Fibroblast of skin of right biceps (primary cell): ENCODE measurements at regions not wholly inside any gene's neighbourhood (a gene's known extent, or its start where the extent isn't known, plus 50 kb on each side); places are given as distances from the start of the nearest gene placed in this dataset.

Source experiments
- DNase-seq: peaks from one replicate; pipeline ENCODE4 v3.0.0-alpha.2; 2013

DNA sequence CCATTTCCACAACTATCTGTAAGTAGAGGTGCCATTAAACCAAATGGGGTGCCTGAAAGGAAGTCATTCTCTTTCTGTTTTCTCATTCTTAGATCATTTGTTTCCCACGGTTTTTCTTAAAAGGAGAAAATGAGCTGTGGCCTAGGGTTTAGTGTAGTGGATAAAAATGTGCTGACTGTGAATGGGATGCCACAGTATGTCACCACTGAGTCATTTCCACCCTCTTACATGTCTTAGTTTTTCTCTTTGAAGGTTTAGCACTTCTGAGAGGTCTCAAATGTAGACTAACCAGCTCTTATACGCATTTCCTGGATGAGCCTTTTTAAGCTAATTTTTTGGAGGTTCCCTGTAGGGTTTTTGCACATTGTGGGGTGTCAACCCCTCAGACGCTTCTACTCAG lies 244.5 kb upstream of the SPANXN1 start:
- peak; percentile 2 for DNase-seq

DNA sequence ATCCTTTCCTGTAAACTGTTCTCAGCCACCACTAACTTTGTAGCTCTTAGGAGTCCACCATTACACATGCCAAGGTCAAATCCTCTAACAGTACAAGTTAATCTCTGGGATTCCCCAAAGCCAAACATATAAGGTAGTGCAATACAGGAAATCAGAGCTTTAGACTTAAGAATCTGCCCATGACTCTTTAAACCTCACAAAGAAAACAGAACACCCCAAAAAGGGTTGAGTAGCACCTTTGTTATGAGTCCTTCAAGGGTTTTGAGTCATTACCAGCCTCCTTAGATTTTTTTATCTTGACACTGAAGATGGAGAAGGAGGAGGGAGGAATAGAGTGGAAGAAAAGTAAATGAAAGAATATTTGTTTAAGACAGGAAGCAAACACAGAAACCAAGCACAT lies 243.9 kb upstream of the SPANXN1 start:
- DNase-seq, result no peak

DNA sequence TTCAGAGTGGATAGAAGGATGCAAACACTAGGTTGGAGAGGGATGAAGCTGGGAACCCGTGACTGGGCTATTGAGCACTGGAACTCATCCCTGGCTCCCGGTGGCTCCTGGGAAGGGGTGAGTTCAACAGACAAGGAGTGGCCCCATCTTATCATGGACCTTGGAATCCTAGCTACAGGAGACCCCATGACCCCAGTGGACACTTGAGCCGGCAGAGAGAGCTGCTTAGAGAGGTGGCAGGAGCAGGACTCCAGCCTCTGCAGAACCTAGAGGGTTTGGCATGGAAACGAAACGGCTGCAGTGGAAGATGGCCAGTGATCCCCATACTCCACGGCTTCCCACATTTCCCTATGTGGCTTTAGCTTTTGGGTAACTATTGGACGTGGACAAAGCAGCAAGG lies 205.8 kb upstream of the SPANXN1 start:
- DNase-seq, result no peak

DNA sequence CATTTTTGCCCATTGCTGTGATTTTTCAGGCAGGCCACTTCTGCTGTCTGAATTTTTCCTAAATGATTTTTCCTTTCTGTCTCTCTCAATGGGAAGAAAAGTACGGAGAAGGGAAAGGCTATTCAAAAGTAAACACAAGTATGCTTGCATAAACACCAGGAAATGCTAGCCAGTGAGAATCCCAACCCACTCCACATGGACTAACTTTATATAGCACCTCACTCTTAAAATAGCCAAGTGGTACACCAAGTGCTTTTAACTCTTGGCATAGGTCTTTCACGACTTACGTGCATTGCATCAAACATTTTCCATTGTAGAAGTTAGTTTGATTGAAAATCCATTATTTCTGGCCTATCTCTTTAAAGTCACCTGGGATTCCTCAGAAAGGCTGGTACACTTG lies 178.9 kb upstream of the SPANXN1 start:
- no peak for DNase-seq

DNA sequence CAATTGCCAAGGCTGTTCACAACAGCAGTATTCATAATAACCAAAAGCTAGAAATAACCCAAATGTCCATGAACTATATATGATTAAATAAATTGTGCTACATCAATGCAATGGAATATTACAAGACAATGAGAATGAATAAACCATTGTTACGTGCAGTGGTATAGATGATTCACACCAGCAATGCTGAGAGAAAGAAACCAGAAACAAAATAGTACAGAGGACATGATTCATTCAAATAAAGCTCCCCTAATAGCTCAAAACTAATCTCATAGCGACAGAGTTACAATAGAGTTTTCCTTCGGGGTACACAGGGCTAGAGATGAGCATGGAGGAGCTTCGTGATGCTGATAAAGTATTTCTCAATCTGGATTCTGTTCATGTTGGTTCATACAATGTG lies 148.1 kb upstream of the SPANXN1 start:
- no peak for DNase-seq
